Lower leg skin (tissue), 3 donors: ENCODE measurements at regions not wholly inside any gene's neighbourhood (a gene's known extent, or its start where the extent isn't known, plus 50 kb on each side); places are given as distances from the start of the nearest gene placed in this dataset.

Experiments
- POLR2A ChIP-seq, 2 donors: fragments of 450-650 bp; IDR thresholded peaks; one replicate each; pipeline ENCODE4 v1.6.1; 2016 to 2017; ENCODE audit warnings: antibody characterized with exemption in 2 of 2, mild to moderate bottlenecking in 1 of 2, moderate library complexity in 1 of 2
- TF ChIP-seq, protein P1 (sequence below), 3 donors: fragments of 450-650 bp; IDR thresholded peaks; one replicate each; pipeline ENCODE4 v1.5.1; 2016; ENCODE audit warnings: antibody characterized with exemption in 3 of 3, mild to moderate bottlenecking in 3 of 3, moderate library complexity in 2 of 3

DNA sequence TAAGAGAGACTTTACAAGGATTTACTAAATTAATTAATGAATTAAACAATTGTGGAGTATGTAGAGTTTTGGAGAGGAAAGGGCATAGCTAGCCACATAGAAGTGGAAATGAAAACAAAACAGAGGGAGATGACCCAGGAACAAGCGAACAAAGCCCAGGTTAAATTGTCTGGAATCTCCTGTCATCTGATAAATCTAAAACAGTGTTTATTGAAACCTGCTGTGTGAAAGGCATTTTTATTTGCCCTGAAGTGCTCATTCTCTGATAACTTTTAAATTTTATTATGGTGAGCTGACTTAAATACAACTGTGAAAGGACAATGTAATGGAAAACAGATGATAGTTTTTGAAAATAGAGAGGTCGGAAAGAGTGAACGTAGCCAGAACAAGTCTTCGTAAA, 682.8 kb upstream of the KIRREL3 start:
- TF ChIP-seq, protein P1, sequence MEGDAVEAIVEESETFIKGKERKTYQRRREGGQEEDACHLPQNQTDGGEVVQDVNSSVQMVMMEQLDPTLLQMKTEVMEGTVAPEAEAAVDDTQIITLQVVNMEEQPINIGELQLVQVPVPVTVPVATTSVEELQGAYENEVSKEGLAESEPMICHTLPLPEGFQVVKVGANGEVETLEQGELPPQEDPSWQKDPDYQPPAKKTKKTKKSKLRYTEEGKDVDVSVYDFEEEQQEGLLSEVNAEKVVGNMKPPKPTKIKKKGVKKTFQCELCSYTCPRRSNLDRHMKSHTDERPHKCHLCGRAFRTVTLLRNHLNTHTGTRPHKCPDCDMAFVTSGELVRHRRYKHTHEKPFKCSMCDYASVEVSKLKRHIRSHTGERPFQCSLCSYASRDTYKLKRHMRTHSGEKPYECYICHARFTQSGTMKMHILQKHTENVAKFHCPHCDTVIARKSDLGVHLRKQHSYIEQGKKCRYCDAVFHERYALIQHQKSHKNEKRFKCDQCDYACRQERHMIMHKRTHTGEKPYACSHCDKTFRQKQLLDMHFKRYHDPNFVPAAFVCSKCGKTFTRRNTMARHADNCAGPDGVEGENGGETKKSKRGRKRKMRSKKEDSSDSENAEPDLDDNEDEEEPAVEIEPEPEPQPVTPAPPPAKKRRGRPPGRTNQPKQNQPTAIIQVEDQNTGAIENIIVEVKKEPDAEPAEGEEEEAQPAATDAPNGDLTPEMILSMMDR (IDR thresholded peaks at IDR 0.05): no peak
- TF ChIP-seq POLR2A (IDR thresholded peaks at IDR 0.05): no peak
